Trophoblast cell (in vitro differentiated cells and primary cell): ENCODE measurements at regions not wholly inside any gene's neighbourhood (a gene's known extent, or its start where the extent isn't known, plus 50 kb on each side); places are given as distances from the start of the nearest gene placed in this dataset.
A peak's percentile ranks its signal among the peaks of the same experiment; 100 is the strongest.

Experiments
- DNase-seq, 2 donors: peaks; one replicate each; pipeline ENCODE4 v3.0.0-alpha.2; 2016
- H2AFZ ChIP-seq: 2 replicates; pipeline ENCODE4 v1.6.1; 2013; ENCODE audit warnings: low read length, moderate library complexity, mild to moderate bottlenecking; ENCODE audit not compliant: insufficient read depth, poor library complexity
- H2AK5ac ChIP-seq: 2 replicates; pipeline ENCODE4 v1.6.1; 2013; ENCODE audit warnings: mild to moderate bottlenecking, low read length
- H2BK120ac ChIP-seq: 2 replicates; pipeline ENCODE4 v1.6.1; 2013; ENCODE audit warnings: low read length, mild to moderate bottlenecking, moderate library complexity; ENCODE audit not compliant: insufficient read depth, poor library complexity
- H2BK12ac ChIP-seq: 2 replicates; pipeline ENCODE4 v1.6.1; 2013; ENCODE audit warnings: mild to moderate bottlenecking, low read length, moderate library complexity
- H2BK5ac ChIP-seq: 2 replicates; pipeline ENCODE4 v1.6.1; 2013; ENCODE audit warnings: low read length, low read depth, moderate library complexity, mild to moderate bottlenecking; ENCODE audit not compliant: poor library complexity
- H3K14ac ChIP-seq: 2 replicates; pipeline ENCODE4 v1.6.1; 2013; ENCODE audit warnings: mild to moderate bottlenecking, low read length
- H3K18ac ChIP-seq: 2 replicates; pipeline ENCODE4 v1.6.1; 2013; ENCODE audit warnings: mild to moderate bottlenecking, low read length
- H3K23ac ChIP-seq: 2 replicates; pipeline ENCODE4 v1.6.1; 2013; ENCODE audit warnings: low read length
- H3K27ac ChIP-seq: 2 replicates; pipeline ENCODE4 v1.5.1; 2013; ENCODE audit warnings: low read depth, mild to moderate bottlenecking, inconsistent platforms, low read length, moderate library complexity
- H3K27me3 ChIP-seq: 2 replicates; pipeline ENCODE4 v1.6.1; 2013; ENCODE audit warnings: inconsistent platforms, mild to moderate bottlenecking, low read length, moderate library complexity; ENCODE audit not compliant: insufficient read depth
- H3K36me3 ChIP-seq, 2 experiments: 1 replicate in 1 of 2; 2 replicates in 1 of 2; pipeline ENCODE4 v1.6.1; 2013; ENCODE audit warnings: low read length in 2 of 2, mild to moderate bottlenecking in 2 of 2, moderate library complexity in 1 of 2; ENCODE audit not compliant: insufficient read depth in 2 of 2, control insufficient read depth in 1 of 2
- H3K4ac ChIP-seq: 2 replicates; pipeline ENCODE4 v1.6.1; 2013; ENCODE audit warnings: low read depth, mild to moderate bottlenecking, low read length, moderate library complexity
- H3K4me1 ChIP-seq, 2 experiments: 1 replicate in 1 of 2; 2 replicates in 1 of 2; pipeline ENCODE4 v1.6.1; 2013; ENCODE audit warnings: low read length in 2 of 2, mild to moderate bottlenecking in 2 of 2, moderate library complexity in 1 of 2; ENCODE audit not compliant: insufficient read depth in 2 of 2, control insufficient read depth in 1 of 2
- H3K4me2 ChIP-seq: 2 replicates; pipeline ENCODE4 v1.6.1; 2013; ENCODE audit warnings: inconsistent platforms, mild to moderate bottlenecking, low read length, moderate library complexity
- H3K4me3 ChIP-seq: 2 replicates; pipeline ENCODE4 v1.5.1; 2013; ENCODE audit warnings: mild to moderate bottlenecking, low read depth, low read length, inconsistent platforms
- H3K79me1 ChIP-seq: one replicate; pipeline ENCODE4 v1.6.1; 2013; ENCODE audit warnings: low read length
- H3K79me2 ChIP-seq: 2 replicates; pipeline ENCODE4 v1.6.1; 2013; ENCODE audit warnings: low read length, mild to moderate bottlenecking; ENCODE audit not compliant: control insufficient read depth, insufficient read depth, poor library complexity
- H3K9ac ChIP-seq: 2 replicates; pipeline ENCODE4 v1.6.1; 2013; ENCODE audit warnings: mild to moderate bottlenecking, low read length
- H3K9me3 ChIP-seq: 2 replicates; pipeline ENCODE4 v1.6.1; 2013; ENCODE audit warnings: low read depth, mild to moderate bottlenecking, control low read depth, inconsistent platforms, low read length; ENCODE audit not compliant: insufficient read depth
- H4K12ac ChIP-seq: 2 replicates; pipeline ENCODE4 v1.6.1; 2013; ENCODE audit warnings: low read depth, mild to moderate bottlenecking, low read length, moderate library complexity
- H4K8ac ChIP-seq: 2 replicates; pipeline ENCODE4 v1.6.1; 2013; ENCODE audit warnings: low read depth, mild to moderate bottlenecking, low read length, moderate library complexity
- H4K91ac ChIP-seq: one replicate; pipeline ENCODE4 v1.6.1; 2013; ENCODE audit warnings: low read depth, mild to moderate bottlenecking, low read length, moderate library complexity
- WGBS: extraction: QIAGEN DNeasy Blood & Tissue Kit; methylation state at CpG from one replicate; pipeline ENCODE4 v1.1.7; 2013; ENCODE audit warnings: missing lambda C conversion rate; ENCODE audit not compliant: insufficient read length, insufficient coverage; ENCODE audit errors: extremely low coverage; 5-methylcytosine and 5-hydroxymethylcytosine counted together

- H3K27ac ChIP-seq = no peak overlapping the region
- H3K9ac ChIP-seq = no peak overlapping the region
- no peak overlapping the region for H3K18ac ChIP-seq
- H3K79me2 ChIP-seq = no peaks in the 10 kb centered on the region
- peaks cover 8% of the 10 kb centered on the region for H3K79me1 ChIP-seq
- no peaks in the 10 kb centered on the region for H3K27me3 ChIP-seq
- H2AFZ ChIP-seq = no peak overlapping the region
- H3K14ac ChIP-seq = no peak overlapping the region
- WGBS = no CpG with 5 or more reads among the region's 1 CpG
- H3K4me2 ChIP-seq = no peak overlapping the region
- peak overlapping the region; percentile 34 for H2BK12ac ChIP-seq
- no peak overlapping the region for H3K4me3 ChIP-seq
- no peak for DNase-seq
- no peak overlapping the region for H3K4ac ChIP-seq
- H4K8ac ChIP-seq = no peak overlapping the region
- H3K4me1 ChIP-seq = peaks cover 0 to 4% of the 10 kb centered on the region in 2 experiments
- H2BK120ac ChIP-seq = no peak overlapping the region
- H4K91ac ChIP-seq = no peak overlapping the region
- H3K23ac ChIP-seq = no peak overlapping the region
- H3K36me3 ChIP-seq = no peaks in the 10 kb centered on the region
- H4K12ac ChIP-seq = no peak overlapping the region
- H2AK5ac ChIP-seq = no peak overlapping the region
- H3K9me3 ChIP-seq = peaks cover 2% of the 10 kb centered on the region
- no peak overlapping the region for H2BK5ac ChIP-seq
Measured at GRCh38 chr6:15137086-15137485, 108.8 kb upstream of the JARID2 start.

- WGBS = no CpG with 5 or more reads among the region's 3 CpGs
- no peak overlapping the region for H3K4me3 ChIP-seq
- no peaks in the 10 kb centered on the region for H3K9me3 ChIP-seq
- no peak overlapping the region for H4K12ac ChIP-seq
- no peak overlapping the region for H3K23ac ChIP-seq
- no peak overlapping the region for H3K14ac ChIP-seq
- H3K27ac ChIP-seq = no peak overlapping the region
- H3K18ac ChIP-seq = no peak overlapping the region
- no peaks in the 10 kb centered on the region for H3K27me3 ChIP-seq
- H2BK120ac ChIP-seq = no peak overlapping the region
- H3K79me1 ChIP-seq = no peaks in the 10 kb centered on the region
- H2AK5ac ChIP-seq = no peak overlapping the region
- no peak overlapping the region for H2BK12ac ChIP-seq
- no peak overlapping the region for H3K9ac ChIP-seq
- no peak overlapping the region for H3K4me2 ChIP-seq
- no peaks in the 10 kb centered on the region for H3K79me2 ChIP-seq
- no peak overlapping the region for H2AFZ ChIP-seq
- no peaks in the 10 kb centered on the region for H3K4me1 ChIP-seq
- H4K8ac ChIP-seq = no peak overlapping the region
- no peak for DNase-seq
- H4K91ac ChIP-seq = no peak overlapping the region
- H3K36me3 ChIP-seq = no peaks in the 10 kb centered on the region
- H2BK5ac ChIP-seq = no peak overlapping the region
- no peak overlapping the region for H3K4ac ChIP-seq
Measured at GRCh38 chr6:15143086-15143485, 102.8 kb upstream of the JARID2 start.

GRCh38 chr6:15143540-15143939 lies 102.3 kb upstream of the JARID2 start:
- H2AK5ac ChIP-seq = no peak overlapping the region
- WGBS = no CpG with 5 or more reads among the region's 3 CpGs
- no peak overlapping the region for H3K4ac ChIP-seq
- no peak overlapping the region for H4K8ac ChIP-seq
- H2BK120ac ChIP-seq = no peak overlapping the region
- no peaks in the 10 kb centered on the region for H3K79me1 ChIP-seq
- H3K36me3 ChIP-seq = no peaks in the 10 kb centered on the region
- H3K27ac ChIP-seq = no peak overlapping the region
- H4K91ac ChIP-seq = no peak overlapping the region
- no peak overlapping the region for H3K14ac ChIP-seq
- H2AFZ ChIP-seq = no peak overlapping the region
- DNase-seq = no peak
- no peak overlapping the region for H2BK12ac ChIP-seq
- H3K79me2 ChIP-seq = no peaks in the 10 kb centered on the region
- no peaks in the 10 kb centered on the region for H3K27me3 ChIP-seq
- H2BK5ac ChIP-seq = no peak overlapping the region
- no peak overlapping the region for H4K12ac ChIP-seq
- H3K4me3 ChIP-seq = no peak overlapping the region
- H3K18ac ChIP-seq = no peak overlapping the region
- no peak overlapping the region for H3K4me2 ChIP-seq
- H3K23ac ChIP-seq = no peak overlapping the region
- H3K9me3 ChIP-seq = no peaks in the 10 kb centered on the region
- H3K4me1 ChIP-seq = no peaks in the 10 kb centered on the region
- no peak overlapping the region for H3K9ac ChIP-seq

GRCh38 chr6:15145821-15146220 lies 100.0 kb upstream of the JARID2 start:
- Histone ChIP-seq H3K9me3 (no peaks in the 10 kb centered on the region), H3K79me1 (no peaks in the 10 kb centered on the region), H2AFZ (no peak overlapping the region), H3K18ac (no peak overlapping the region), H2BK5ac (no peak overlapping the region), H3K9ac (no peak overlapping the region), H3K4ac (no peak overlapping the region), H3K4me1 (no peaks in the 10 kb centered on the region), H3K4me2 (no peak overlapping the region), H3K27me3 (no peaks in the 10 kb centered on the region), H4K12ac (no peak overlapping the region), H3K23ac (no peak overlapping the region), H2BK12ac (no peak overlapping the region), H3K14ac (no peak overlapping the region), H4K8ac (no peak overlapping the region), H3K36me3 (no peaks in the 10 kb centered on the region), H3K27ac (no peak overlapping the region), H3K4me3 (no peak overlapping the region), H4K91ac (no peak overlapping the region), H2BK120ac (no peak overlapping the region), H2AK5ac (no peak overlapping the region), H3K79me2 (no peaks in the 10 kb centered on the region)
- DNase-seq = no peak
